HG02642 (cell line): ENCODE measurements at regions not wholly inside any gene's neighbourhood (a gene's known extent, or its start where the extent isn't known, plus 50 kb on each side); places are given as distances from the start of the nearest gene placed in this dataset.

Experiments
- ATAC-seq: cut with Tn5 transposase; IDR thresholded peaks from one replicate; pipeline ENCODE4 v1.9.1; 2021; ENCODE audit warnings: mild to moderate bottlenecking; ENCODE audit not compliant: unreplicated experiment, poor library complexity

DNA sequence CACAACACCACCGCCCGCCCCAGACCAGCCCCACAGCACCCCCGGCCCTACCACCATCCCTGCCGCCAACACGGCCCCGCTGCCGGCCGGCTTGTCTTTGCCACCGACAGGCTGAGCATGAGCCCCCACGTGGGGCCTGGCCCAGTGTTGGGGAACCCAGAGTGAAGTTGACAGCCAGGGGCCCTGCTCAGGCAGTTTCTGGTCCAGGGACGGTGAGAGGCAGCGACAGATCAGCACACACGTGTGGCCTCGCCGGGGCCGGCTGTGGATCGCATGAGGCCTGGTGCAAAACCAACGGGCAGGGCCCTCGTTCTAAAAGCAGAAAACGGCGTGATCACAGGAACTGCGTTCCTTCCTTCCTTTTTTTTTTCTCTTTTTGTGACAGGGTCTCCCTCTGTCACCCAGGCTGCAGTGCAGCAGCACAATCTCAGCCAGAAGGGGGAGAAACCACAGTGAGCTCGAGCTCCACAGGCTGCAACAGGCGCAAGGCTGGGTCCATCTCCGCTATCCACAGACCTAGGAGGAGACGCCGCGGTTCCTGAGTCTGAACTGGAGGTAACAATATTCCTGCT, 50.5 kb upstream of the FBRSL1 start:
- ATAC-seq: no peak

DNA sequence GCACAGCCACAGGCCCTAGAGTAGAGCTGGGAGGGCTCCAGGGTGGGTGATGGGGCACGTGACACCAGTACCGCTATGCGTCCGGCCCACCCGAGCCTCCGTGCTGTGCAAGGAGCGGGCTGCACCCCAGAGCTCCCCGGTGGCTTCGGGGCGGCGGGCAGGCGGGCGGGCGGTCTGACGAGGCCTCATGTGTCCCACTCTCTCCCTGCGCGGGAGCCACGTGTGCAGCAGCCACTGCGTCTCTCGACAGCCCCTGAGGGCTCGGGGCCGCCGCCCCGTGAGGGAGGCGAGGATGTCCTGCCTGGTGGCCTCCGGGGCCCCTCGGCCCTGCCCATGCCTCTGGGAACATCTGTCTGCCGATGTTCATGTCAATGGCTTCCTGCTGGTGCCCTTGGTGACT, 51.2 kb upstream of the FBRSL1 start:
- ATAC-seq: no peak

DNA sequence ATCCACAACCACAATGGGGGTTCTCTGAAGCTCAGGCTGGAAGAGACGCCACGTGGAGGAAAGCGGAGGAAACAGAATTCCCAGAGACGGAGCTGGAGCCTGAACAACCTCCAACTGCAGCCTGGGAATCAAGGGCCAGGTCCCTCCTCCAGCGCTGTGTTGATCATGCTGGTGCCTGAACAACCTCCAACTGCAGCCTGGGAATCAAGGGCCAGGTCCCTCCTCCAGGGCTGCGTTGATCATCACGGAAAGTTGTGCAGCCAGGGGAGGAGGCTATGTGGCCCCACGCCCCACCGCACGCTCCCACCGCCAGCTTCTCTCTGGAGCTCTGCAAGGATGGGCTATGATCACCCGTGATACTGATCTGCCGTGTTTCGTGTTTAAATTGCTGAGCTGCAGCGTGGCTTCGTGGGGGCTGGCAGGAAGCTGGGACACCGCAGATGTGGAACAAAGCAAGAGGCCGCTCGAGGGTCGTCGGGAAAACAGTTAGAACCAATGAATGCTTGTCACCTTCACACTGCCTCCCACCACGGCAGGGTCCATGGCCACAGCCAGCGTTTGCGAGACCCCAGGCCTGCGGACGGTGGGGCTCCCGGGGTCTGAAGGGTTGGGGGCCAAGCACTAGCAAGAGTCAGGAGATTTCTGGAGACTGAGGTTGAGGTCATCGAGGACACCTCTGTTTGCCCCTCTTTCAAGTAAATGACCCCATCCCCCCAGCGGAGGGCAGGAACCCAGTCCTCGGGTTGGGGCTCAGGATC, 51.8 kb upstream of the FBRSL1 start:
- no peak for ATAC-seq

DNA sequence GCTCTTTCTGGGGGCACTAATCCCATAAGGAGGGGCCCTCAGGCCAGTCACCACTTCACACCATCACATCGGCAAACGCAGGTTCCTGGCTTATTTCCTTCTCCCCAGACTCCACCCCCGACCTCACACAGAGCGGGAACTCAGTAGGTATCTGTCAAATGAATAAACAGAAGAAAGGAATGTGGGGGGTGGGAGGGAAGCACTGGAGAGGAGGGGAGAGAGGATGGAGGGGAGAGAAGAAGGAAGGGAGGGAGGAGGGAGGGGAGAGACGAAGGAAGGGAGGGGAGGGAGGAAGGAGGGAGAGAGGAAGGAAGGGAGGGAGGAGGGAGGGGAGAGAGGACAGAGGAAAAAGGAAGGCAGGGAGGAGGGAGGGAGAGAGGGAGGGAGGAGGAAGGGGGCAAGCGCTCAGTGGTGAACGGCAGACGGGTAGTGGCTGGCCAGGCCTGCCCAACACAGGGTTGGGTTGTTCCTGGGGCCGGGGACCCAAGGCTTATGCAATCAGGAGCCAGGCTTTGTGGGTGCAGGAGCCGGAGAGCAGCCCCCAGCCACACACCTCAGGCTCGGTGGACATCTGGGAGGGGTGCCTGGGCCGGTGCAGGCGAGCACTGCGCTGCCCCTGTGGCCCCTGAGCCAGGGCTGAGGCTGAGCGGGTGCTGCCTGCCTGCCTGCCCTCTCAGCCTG, 52.6 kb upstream of the FBRSL1 start:
- no peak for ATAC-seq

DNA sequence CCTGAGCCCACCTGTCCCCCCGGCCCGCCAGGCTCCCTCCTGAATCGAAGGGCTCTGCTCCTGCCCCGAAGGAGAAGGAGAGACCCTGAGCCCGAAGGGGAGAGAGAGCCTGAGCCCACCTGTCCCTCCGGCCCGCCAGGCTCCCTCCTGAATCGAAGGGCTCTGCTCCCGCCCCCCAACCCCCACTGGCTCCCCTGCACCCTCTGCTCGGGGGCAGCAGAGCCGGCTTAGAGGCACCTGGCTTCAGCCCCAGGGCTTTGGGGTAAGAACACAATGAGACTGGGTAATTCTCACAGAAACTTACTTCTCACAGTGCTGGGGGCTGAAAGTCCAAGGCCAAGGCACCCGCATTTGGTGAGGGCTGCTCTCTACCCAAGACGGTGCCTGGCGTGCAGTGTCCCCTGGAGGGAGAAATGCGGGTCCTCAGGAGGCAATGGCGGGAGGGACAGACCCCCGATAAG, 53.1 kb upstream of the FBRSL1 start:
- ATAC-seq: no peak

DNA sequence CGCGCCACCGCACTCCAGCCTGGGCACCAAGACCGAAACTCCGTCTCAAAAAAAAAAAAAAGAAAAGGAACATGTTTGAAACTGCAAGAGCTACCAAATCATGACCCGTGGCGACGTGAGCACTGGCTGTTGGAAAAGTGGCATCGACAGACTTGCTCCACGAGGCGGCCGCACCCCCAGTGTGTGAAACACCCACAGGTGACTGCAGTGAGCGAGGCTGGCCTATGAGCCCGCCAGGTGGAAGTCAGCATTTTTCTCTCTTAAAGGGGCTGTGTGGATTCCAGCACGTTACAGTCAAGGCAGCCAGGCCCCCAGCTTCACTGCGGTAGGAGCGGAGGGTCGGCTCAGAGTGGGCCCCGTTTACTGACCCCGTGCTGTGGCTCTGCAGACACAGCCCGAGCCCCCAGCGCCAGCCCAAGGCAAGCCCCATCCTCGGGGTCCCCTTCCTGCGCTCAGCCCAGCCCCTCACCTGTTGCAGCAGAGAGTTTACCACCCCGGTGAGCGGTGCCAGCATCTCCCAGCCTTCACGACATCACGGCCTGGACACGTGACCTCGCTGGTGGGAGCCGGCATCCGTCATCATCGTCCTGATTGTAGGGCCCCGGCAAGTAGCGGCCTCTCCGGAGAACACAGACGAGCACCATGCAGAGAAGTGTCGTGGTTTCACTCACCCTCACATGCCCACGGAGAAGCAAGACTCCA, 54.3 kb upstream of the FBRSL1 start:
- ATAC-seq: no peak

DNA sequence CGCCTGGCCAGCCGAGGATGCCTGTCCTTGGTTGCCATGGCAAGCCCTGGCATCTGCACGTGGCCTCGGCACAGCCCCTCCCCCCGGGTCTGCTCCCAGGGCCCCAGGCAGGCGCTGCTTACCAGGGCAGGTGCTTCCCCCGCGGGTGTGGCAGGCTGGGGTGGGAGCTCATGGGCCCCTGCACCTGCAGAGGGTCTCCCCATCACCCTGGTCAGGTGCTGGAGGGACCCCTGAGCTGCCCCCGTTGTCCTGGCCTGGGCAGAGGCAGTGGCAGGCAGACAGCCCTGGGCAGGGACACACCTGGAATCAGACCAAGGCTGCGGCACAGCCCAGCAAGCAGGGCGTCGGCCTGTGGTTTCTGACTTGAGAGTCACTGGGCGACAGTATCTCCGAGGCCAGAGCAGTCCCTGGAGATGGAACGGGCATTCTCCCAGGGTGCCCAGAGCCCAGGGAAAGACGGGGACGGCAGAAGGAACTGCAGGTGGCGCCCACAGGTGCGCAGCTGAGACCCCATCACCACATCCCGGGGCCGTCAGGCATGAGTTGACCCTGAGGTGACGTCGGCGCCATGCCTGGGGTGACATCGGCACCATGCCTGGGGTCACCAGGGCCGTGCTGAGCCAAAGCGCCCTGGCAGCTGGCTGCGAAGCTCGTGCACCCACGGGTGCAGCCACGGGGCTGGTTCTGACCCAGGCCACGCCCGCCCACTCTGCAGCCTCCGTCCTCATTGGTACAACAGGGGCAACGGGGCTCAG, 56.1 kb upstream of the FBRSL1 start:
- no peak for ATAC-seq

DNA sequence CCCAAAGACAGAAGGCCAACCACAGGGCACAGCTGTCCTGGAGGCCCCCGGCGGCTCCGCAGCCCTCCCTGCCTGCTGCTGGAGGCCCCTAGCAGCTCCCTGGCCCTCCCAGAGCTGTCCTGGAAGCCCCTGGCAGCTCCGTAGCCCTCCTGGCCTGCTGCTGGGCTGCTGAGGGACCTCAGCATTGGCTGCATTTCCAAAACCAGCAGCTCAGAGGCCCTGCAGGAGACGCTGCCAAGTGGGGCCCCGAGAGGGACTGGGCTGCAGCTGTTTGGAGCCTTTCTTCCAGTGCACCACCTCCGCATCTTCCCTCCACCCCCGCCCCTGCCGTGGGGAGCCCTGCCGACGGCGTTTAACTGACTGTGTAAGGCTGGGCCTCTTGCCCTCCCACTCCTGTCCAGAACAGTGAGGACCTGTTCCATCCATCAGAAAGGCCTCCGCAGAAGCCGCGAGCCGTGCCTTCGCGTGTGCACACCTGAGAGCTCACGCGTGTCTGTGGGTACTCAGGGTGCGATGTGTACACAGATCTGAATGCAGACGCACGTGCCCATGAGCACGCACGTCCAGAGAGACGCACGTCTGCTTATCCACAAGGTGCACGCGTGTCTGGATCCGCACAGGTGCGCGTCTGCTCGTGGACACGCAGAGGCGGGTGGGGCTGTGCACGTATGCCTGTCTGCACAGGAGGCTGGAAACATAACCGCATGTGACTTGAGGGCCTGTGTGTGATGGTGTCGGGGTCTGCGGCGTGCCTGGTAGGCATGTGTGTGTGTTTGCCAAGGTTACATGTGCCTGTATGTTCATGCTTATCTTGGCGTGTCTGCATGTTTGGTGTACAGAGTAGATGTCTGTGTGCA, 57.0 kb upstream of the FBRSL1 start:
- ATAC-seq: no peak

DNA sequence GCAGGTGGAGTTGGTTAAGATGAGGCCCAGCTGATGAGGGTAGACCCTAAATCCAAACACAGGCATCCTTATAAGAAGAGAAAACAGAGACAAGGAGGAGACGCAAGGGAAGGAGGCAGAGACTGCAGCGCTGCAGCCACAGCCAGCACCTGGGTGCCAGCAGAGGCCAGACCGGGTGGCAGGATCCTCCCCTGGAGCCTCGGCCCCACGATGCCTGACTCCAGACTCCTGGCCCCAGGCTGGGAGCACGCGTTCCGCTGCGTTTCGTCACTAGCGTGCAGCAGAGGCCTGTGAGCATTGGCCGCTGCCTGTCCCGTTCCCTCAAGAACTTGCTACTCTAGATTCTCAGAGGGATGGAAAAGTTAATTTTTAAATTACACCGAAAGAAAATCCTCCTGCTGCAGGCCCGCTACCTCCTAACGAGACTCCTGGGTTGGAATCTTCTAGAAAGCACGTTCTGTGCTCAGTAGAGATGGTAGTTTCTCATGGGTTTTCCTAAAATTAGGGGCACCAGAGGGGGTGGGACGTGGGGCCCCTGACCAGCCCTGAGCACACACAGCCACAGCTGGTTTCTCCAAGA, 57.7 kb upstream of the FBRSL1 start:
- no peak for ATAC-seq

DNA sequence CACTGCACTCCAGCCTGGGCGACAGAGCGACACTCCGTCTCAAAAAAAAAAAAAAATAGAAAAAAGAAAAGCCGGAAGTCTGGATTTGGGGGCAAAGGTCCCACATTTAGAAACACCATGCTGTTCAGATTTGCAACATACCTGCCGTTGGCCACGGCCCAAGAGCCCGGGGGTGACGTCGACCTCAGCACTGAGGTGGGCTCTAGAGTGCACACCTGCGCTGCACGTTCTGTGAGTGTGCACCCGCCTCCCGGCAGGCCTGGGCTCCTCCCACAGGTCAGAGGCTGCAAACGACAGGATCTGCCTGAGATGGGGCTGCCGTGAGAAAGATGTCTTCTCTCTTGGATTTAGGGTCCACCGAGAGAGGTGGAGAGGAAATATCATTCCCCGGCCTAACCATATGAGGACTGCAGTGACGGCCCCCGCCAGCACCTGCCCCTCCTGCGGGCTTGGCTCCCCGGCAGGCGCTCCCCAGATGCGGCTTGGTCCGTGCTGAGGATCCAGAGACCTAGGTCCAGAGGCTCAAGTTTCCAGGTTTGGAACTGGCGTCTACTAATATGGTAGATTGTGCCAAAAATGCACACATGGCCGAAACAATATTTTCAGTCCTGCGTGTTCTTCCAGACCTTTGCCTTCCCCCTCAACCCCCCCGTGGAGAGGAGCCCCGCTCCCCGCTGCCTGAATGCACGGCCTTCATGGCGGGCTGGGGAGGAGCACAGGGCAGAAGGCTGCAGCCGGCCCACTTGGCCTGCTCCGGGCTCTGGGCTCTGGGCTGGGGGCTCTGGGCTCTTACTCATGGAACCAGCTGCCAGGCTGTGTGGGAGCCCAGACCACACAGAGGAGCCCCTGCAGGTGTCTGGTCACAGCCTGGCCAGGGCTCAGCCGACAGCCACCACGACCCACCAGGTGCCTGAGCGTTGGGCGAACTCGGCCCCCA, 58.8 kb upstream of the FBRSL1 start:
- ATAC-seq: no peak

DNA sequence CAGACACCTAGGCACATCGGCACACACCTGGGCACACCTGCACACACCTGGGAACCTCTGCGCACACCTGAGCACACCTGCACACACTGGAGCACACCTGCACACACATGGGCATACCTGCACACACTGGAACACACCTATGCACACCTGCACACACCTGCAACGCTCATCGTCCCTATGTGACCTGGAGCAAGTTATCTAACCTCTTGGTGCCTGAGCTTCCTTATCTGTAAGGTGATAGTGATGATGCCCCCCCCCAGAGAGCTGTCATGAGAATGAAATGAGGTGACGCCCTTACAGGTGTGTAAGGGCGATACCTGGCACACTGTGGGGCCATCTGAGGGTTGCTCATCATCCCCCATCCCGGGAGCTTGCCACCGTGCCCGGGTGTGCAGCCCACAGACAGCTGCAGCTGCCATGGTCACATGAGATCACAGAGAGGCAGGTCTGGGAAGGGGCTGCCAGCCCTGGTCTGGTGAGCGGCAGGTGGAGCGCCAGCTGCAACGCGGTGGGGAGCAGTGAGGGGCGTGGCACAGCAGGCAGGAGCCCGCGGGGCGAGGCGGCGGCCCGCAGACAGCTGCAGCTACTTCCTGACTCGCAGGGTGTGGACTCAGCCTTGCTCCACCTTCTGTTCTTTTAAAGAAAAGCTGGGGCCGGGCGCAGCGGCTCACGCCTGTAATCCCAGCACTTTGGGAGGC, 59.9 kb upstream of the FBRSL1 start:
- ATAC-seq: peak; percentile 62

DNA sequence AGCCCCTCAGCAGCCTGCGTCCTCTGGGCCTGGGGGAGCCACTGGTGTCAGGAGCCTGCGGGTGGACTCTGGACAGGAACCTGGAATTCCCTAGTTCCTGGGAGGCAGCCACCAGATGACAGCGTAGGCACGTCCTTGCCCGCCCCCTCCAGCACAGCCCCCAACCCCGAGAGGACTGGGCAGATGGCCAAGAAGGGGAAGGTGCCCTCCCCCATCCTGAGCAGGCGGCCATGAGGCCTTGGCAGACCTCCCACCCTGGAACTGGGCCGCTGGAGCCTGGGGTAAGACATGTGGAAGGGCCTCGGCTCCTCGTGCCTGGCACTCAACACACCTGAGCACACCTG, 60.4 kb upstream of the FBRSL1 start:
- ATAC-seq: no peak

DNA sequence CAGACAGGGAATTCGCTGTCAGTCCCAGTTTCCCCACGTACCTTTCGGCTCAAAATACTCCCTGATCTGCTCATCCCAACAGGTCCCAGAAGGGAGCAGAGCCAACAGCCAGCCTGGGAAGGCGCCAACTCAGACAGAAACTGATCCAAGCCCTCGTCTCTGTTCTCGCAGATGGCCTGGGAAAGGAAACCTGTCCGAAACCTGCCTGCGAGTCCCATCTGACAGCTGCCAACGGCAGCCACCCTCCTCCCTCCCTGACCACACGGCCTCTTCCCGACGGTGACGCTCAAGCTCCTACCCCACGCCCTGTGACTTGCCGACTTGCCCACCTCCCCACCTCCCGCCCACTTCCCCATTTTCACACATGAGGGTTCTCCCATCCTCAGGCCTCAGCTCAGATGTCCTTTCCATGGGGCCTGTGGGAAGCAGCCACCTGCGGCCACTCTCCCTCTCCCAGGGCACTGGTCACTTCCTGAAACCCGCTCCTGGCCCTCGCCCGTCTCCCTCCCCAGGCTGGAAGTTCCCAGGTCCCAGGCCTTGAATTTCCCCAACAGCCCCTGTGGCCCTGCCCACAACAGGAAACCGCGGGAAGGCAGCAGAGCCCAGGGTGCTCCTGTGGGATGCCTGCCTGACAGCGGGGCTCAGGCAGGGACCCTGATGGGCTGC, 60.9 kb upstream of the FBRSL1 start:
- no peak for ATAC-seq

DNA sequence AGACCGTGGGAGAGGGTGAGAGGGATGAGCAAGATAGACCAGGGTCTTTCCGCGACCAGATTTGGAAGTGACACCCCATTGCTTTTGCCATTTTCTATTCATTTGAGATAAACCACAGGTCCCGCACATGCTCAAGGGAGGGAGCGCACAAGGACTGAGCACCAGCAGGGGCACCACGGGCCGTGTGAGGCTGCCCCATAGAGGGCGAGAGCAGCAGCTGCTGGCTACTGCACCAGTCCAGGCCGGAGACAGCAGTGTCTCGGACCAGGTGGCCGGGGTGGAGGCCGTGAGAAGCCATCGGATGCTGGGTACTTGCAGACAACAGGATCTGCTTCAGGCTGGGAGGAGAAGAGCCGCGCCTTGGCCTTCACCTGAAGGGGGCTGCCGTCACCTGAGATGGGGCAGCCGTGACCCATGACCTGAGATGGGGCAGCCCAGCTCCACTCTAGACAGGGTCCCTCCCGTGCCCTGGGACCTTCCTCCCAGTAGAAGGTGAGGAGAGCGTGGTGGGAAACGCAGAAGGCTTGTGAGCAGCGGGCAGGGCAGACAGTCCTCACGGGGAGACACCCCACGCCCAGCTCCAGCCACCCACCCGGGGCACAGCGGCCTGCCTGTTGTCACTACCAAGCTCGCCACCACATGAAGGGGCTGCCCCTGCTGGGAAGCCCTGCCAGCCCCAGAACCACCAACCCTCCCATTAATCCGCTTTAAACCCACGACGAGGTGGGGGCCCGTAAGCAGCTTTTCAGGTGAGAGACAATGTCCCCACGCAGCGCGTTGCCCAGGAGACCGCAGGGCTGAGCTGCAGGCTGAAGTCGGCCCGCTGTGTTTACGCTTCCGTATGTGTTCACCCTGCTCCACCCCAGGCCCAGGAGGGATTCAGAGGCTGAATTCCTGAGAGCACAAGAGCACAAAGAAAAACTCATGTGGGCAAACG, 61.7 kb upstream of the FBRSL1 start:
- no peak for ATAC-seq

DNA sequence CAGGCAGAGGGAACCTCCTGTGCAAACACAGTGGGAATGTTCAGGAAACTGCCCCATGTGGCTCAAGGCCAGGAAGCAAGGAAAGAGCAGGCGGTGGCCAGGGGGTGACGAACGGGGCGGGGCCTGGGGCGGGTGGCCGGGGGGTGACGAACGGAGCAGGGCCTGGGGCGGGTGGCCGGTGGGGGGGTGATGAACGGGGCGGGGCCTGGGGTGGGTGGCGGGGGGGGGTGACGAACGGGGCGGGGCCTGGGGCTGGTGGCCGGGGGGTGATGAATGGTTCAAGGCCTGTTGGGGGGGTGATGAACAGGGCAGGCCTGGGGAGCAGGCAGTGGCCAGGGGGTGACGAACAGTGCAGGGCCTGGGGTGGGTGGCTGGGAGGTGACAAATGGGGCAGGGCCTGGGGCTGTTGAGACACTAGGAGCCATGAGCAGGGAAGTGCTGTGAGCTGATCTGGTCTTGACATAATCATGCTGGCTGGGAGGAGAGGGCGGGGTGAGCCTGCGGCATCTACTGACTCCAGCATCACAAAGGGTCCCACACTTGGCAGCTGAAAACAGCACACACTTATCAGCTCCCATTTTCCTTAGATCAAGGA, 62.7 kb upstream of the FBRSL1 start:
- ATAC-seq: no peak
